ENCODE measurements at regions not wholly inside any gene's neighbourhood (a gene's known extent, or its start where the extent isn't known, plus 50 kb on each side); places are given as distances from the start of the nearest gene placed in this dataset.

GRCh38 chr5:13248253-13248652 lies 696.2 kb downstream of the DNAH5 start:
- no peak overlapping the region for H3K4me3 ChIP-seq (ENCODE audit: low read depth, low read length)
- H3K27me3 ChIP-seq (ENCODE audit: insufficient read depth, low read depth, severe bottlenecking), result no peaks in the 10 kb centered on the region
- H3K27ac ChIP-seq, result no peak overlapping the region
- DNase-seq, result no peak
- H3K9me3 ChIP-seq (ENCODE audit: severe bottlenecking), result peaks cover 5% of the 10 kb centered on the region
- no peaks in the 10 kb centered on the region for H3K36me3 ChIP-seq
- TF ChIP-seq CTCF (IDR thresholded peaks at IDR 0.05; ENCODE audit: low read depth, low read length), result no peak

DNA sequence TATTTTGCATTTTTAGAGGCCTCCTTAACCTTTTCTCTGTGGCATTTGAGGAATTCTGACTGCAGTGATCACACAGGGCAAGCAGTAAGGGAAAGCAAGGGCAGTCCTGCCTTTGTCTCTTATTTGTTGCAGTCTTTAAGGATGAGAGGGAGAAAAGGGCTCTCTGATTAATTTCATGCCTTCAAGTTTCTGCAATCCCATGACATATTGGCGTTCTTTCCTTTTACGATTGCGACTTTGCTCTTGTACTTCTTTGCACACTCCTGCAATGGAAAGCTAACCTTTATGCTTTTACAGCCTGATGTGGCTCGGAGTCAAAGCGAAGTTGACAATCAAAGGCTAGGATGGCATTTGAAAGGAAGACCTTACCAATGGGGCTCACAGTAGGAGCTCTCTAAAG lies 698.4 kb downstream of the DNAH5 start:
- TF ChIP-seq CTCF (IDR thresholded peaks at IDR 0.05; ENCODE audit: low read depth, low read length), result no peak
- no peaks in the 10 kb centered on the region for H3K27me3 ChIP-seq (ENCODE audit: insufficient read depth, low read depth, severe bottlenecking)
- no peak for DNase-seq
- no peak overlapping the region for H3K4me3 ChIP-seq (ENCODE audit: low read depth, low read length)
- no peaks in the 10 kb centered on the region for H3K36me3 ChIP-seq
- peaks cover 5% of the 10 kb centered on the region for H3K9me3 ChIP-seq (ENCODE audit: severe bottlenecking)
- H3K27ac ChIP-seq, result no peak overlapping the region

DNA sequence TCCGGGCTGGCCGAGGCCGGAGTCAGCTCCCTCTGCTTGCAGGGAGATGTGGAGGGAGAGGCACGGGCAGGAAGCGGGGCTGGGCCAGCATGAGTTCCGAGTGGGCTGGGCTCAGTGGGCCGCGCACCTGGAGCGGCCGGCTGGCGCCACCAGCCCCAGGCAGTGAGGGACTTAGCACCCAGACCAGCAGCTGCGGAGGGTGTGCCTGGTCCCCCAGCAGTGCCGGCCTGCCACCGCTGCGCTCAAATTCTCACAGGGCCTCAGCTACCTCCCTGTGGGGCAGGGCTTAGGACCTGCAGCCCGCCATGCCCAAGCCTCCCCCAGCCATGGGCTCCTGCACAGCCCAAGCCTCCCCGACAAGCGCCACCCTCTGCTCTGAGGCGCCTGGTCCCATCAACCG lies 700.3 kb downstream of the DNAH5 start:
- no peak for TF ChIP-seq CTCF (IDR thresholded peaks at IDR 0.05; ENCODE audit: low read depth, low read length)
- H3K9me3 ChIP-seq (ENCODE audit: severe bottlenecking), result peaks cover 5% of the 10 kb centered on the region
- no peak for DNase-seq
- H3K27me3 ChIP-seq (ENCODE audit: insufficient read depth, low read depth, severe bottlenecking), result no peaks in the 10 kb centered on the region
- H3K36me3 ChIP-seq, result no peaks in the 10 kb centered on the region
- no peak overlapping the region for H3K4me3 ChIP-seq (ENCODE audit: low read depth, low read length)
- no peak overlapping the region for H3K27ac ChIP-seq

DNA sequence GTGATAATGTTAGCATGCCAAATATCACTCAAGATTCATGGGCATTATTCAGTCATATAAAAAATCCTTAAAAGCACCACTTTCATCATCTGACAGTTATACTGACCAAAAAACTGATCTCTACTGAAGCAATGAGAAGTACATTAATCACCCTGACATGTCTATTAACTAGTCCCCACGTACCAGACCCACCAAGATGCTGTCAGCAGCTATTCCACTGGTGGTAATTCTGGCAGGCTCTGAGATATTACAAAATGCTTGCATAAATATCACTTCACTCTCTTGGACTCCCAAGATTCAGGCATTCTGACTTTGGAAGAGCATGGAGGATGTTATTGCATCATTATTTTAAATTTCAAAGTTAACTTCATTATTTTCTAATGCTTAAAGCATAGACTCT lies 717.0 kb downstream of the DNAH5 start:
- DNase-seq, result no peak
- H3K27ac ChIP-seq, result no peak overlapping the region
- no peak for TF ChIP-seq CTCF (IDR thresholded peaks at IDR 0.05; ENCODE audit: low read depth, low read length)
- H3K4me3 ChIP-seq (ENCODE audit: low read depth, low read length), result no peak overlapping the region
- H3K36me3 ChIP-seq, result no peaks in the 10 kb centered on the region
- no peaks in the 10 kb centered on the region for H3K27me3 ChIP-seq (ENCODE audit: insufficient read depth, low read depth, severe bottlenecking)
- no peaks in the 10 kb centered on the region for H3K9me3 ChIP-seq (ENCODE audit: severe bottlenecking)

DNA sequence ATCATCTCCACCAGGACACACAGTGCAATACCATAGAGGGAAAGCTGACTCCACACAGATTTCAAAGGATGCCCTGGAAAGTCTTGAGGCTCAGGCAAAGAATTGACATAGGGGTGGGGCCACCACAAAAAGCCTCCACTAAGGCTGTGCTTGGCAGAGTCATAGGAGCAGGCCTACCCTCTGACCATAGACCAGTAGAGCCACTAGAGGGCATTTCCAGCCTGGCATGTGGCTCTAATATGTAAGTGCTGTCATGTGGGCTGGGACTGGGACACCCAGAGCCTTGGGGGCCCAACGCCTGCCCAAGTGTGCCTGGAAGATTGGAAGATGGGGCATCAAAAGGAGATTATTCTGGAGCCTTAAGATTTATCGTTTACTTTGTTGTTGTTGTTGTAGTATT lies 726.0 kb downstream of the DNAH5 start:
- TF ChIP-seq CTCF (IDR thresholded peaks at IDR 0.05; ENCODE audit: low read depth, low read length), result peak; percentile 56
- DNase-seq, result no peak

GRCh38 chr5:13217636-13218035 lies 726.9 kb downstream of the DNAH5 start:
- DNase-seq, result no peak
- H3K27me3 ChIP-seq (ENCODE audit: insufficient read depth, low read depth, severe bottlenecking), result no peaks in the 10 kb centered on the region
- no peak overlapping the region for H3K4me3 ChIP-seq (ENCODE audit: low read depth, low read length)
- H3K9me3 ChIP-seq (ENCODE audit: severe bottlenecking), result no peaks in the 10 kb centered on the region
- no peak overlapping the region for H3K27ac ChIP-seq
- TF ChIP-seq CTCF (IDR thresholded peaks at IDR 0.05; ENCODE audit: low read depth, low read length), result no peak
- H3K36me3 ChIP-seq, result no peaks in the 10 kb centered on the region

More for the DNA sequence above, 726.0 kb downstream of the DNAH5 start:
- no peaks in the 10 kb centered on the region for H3K9me3 ChIP-seq (ENCODE audit: severe bottlenecking)
- H3K36me3 ChIP-seq, result no peaks in the 10 kb centered on the region
- no peak overlapping the region for H3K27ac ChIP-seq
- no peaks in the 10 kb centered on the region for H3K27me3 ChIP-seq (ENCODE audit: insufficient read depth, low read depth, severe bottlenecking)
- no peak overlapping the region for H3K4me3 ChIP-seq (ENCODE audit: low read depth, low read length)

Data from WERI-Rb-1 (cell line).